ENCODE measurements at regions not wholly inside any gene's neighbourhood (a gene's known extent, or its start where the extent isn't known, plus 50 kb on each side); places are given as distances from the start of the nearest gene placed in this dataset.

GRCh38 chr13:74070065-74070464 lies 64.1 kb downstream of the KLF12 start:
- H3K27me3 ChIP-seq (ENCODE audit: insufficient read depth, low read depth, low read length) = no peaks in the 10 kb centered on the region
- H3K4me2 ChIP-seq (ENCODE audit: low read length) = no peak overlapping the region
- H3F3A ChIP-seq (ENCODE audit: insufficient read depth, low read length, poor library complexity, severe bottlenecking) = no peaks in the 10 kb centered on the region
- no peak overlapping the region for H2AFZ ChIP-seq (ENCODE audit: low read depth, low read length)
- H3K36me3 ChIP-seq (ENCODE audit: insufficient read depth, low read length) = no peaks in the 10 kb centered on the region
- TF ChIP-seq, protein P1, sequence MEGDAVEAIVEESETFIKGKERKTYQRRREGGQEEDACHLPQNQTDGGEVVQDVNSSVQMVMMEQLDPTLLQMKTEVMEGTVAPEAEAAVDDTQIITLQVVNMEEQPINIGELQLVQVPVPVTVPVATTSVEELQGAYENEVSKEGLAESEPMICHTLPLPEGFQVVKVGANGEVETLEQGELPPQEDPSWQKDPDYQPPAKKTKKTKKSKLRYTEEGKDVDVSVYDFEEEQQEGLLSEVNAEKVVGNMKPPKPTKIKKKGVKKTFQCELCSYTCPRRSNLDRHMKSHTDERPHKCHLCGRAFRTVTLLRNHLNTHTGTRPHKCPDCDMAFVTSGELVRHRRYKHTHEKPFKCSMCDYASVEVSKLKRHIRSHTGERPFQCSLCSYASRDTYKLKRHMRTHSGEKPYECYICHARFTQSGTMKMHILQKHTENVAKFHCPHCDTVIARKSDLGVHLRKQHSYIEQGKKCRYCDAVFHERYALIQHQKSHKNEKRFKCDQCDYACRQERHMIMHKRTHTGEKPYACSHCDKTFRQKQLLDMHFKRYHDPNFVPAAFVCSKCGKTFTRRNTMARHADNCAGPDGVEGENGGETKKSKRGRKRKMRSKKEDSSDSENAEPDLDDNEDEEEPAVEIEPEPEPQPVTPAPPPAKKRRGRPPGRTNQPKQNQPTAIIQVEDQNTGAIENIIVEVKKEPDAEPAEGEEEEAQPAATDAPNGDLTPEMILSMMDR (IDR thresholded peaks at IDR 0.05; ENCODE audit: poor library complexity, severe bottlenecking) = no peak
- TF ChIP-seq POLR2AphosphoS5 (IDR thresholded peaks at IDR 0.05) = no peak
- no peak for TF ChIP-seq SMC3 (conservative IDR thresholded peaks at IDR 0.05; ENCODE audit: poor library complexity)
- no peak for TF ChIP-seq EZH2 (IDR thresholded peaks at IDR 0.05; ENCODE audit: borderline replicate concordance, insufficient read depth, low read length, poor library complexity, severe bottlenecking)
- TF ChIP-seq EP300 (conservative IDR thresholded peaks at IDR 0.05; ENCODE audit: poor library complexity, severe bottlenecking) = no peak
- TF ChIP-seq MXI1 (conservative IDR thresholded peaks at IDR 0.05; ENCODE audit: poor library complexity, severe bottlenecking) = no peak
- TF ChIP-seq, protein P2, sequence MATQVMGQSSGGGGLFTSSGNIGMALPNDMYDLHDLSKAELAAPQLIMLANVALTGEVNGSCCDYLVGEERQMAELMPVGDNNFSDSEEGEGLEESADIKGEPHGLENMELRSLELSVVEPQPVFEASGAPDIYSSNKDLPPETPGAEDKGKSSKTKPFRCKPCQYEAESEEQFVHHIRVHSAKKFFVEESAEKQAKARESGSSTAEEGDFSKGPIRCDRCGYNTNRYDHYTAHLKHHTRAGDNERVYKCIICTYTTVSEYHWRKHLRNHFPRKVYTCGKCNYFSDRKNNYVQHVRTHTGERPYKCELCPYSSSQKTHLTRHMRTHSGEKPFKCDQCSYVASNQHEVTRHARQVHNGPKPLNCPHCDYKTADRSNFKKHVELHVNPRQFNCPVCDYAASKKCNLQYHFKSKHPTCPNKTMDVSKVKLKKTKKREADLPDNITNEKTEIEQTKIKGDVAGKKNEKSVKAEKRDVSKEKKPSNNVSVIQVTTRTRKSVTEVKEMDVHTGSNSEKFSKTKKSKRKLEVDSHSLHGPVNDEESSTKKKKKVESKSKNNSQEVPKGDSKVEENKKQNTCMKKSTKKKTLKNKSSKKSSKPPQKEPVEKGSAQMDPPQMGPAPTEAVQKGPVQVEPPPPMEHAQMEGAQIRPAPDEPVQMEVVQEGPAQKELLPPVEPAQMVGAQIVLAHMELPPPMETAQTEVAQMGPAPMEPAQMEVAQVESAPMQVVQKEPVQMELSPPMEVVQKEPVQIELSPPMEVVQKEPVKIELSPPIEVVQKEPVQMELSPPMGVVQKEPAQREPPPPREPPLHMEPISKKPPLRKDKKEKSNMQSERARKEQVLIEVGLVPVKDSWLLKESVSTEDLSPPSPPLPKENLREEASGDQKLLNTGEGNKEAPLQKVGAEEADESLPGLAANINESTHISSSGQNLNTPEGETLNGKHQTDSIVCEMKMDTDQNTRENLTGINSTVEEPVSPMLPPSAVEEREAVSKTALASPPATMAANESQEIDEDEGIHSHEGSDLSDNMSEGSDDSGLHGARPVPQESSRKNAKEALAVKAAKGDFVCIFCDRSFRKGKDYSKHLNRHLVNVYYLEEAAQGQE (IDR thresholded peaks at IDR 0.05; ENCODE audit: borderline replicate concordance) = no peak
- peaks cover 76% of the 10 kb centered on the region for H3K79me2 ChIP-seq (replicated peaks; ENCODE audit: insufficient read depth, low read length)
- no peaks in the 10 kb centered on the region for H3K9me3 ChIP-seq (ENCODE audit: low read length)
- H4K20me1 ChIP-seq (ENCODE audit: insufficient read depth) = no peaks in the 10 kb centered on the region
- H3K9ac ChIP-seq (ENCODE audit: low read length) = no peak overlapping the region
- no peaks in the 10 kb centered on the region for H3K9me2 ChIP-seq (ENCODE audit: insufficient read depth, low read length)
- no peak overlapping the region for H3K27ac ChIP-seq (ENCODE audit: low read length)
- H3K4me3 ChIP-seq (ENCODE audit: low read length) = no peak overlapping the region

DNA sequence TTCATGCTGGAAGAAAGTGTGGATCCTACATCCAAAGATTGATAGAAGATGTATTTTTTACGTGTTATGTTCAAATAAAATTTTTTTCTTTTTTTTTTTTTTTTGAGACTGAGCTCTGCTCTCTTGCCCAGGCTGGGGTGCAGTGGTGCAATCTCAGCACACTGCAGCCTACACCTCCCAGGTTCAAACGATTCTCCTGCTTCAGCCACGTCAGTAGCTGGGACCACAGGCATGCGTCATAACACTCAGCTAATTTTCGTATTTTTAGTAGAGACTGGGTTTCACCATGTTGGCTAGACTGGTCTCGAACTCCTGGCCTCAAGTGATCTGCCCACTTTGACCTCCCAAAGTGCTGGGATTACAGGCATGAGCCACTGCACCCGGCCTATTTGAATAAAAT lies 65.7 kb downstream of the KLF12 start:
- TF ChIP-seq, protein P1 (IDR thresholded peaks at IDR 0.05; ENCODE audit: poor library complexity, severe bottlenecking) = no peak
- TF ChIP-seq RAD21 (conservative IDR thresholded peaks at IDR 0.05) (no peak), TAF1 (IDR thresholded peaks at IDR 0.05; ENCODE audit: low read depth) (no peak), EZH2 (IDR thresholded peaks at IDR 0.05; ENCODE audit: borderline replicate concordance, insufficient read depth, low read length, poor library complexity, severe bottlenecking) (no peak)
- H3F3A ChIP-seq (ENCODE audit: insufficient read depth, low read length, poor library complexity, severe bottlenecking) = no peaks in the 10 kb centered on the region
- H3K27me3 ChIP-seq (ENCODE audit: insufficient read depth, low read depth, low read length) = no peaks in the 10 kb centered on the region
- no peak overlapping the region for H3K9ac ChIP-seq (ENCODE audit: low read length)
- no peaks in the 10 kb centered on the region for H3K9me3 ChIP-seq (ENCODE audit: low read length)
- H3K79me2 ChIP-seq (replicated peaks; ENCODE audit: insufficient read depth, low read length) = peaks cover 72% of the 10 kb centered on the region
- no peaks in the 10 kb centered on the region for H4K20me1 ChIP-seq (ENCODE audit: insufficient read depth)
- H2AFZ ChIP-seq (ENCODE audit: low read depth, low read length) = no peak overlapping the region
- H3K27ac ChIP-seq (ENCODE audit: low read length) = no peak overlapping the region
- H3K4me2 ChIP-seq (ENCODE audit: low read length) = no peak overlapping the region
- no peaks in the 10 kb centered on the region for H3K36me3 ChIP-seq (ENCODE audit: insufficient read depth, low read length)
- no peaks in the 10 kb centered on the region for H3K9me2 ChIP-seq (ENCODE audit: insufficient read depth, low read length)
- no peak overlapping the region for H3K4me3 ChIP-seq (ENCODE audit: low read length)

Data from neural cell (in vitro differentiated cells).